GM19193 (cell line): ENCODE measurements at regions not wholly inside any gene's neighbourhood (a gene's known extent, or its start where the extent isn't known, plus 50 kb on each side); places are given as distances from the start of the nearest gene placed in this dataset.

Experiments
- POLR2A ChIP-seq: IDR thresholded peaks from 4 replicates; pipeline ENCODE4 v1.6.1; 2011; ENCODE audit not compliant: insufficient read depth, insufficient read length; ENCODE audit errors: extremely low read depth

DNA sequence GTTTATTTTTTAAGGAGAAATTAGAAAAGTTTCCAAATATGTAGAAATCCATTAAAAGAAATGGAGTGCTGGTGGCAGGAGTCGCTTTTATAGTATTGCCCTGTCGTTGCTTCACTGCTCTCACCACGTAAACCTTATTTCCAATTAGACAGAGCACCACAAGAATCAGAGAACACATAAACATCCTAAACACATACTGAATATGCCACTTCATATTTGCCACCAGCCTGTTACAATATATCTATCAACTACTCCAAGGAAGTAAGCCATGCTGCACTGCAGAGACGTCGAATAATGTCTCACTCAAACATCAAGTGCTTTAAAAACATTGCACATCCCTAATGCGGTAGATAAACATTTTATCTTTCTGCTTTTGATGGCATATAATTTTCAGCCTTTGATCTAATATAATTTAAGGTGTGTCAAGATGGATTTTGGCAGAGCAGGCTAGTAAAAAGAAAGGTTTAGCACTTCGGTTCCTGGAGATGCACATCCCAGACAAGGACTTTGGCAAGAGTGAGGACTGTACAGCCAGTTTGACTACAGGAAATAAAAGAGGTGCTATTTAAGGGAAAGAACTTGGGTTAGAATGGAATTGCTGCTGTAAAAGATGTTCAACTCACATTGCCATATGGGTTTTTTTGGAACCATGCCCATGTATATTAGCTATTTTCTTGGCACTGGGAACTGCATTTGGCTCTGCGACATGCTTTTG, 932.3 kb downstream of the EFNB2 start:
- no peak for TF ChIP-seq POLR2A

GRCh38 chr13:105599477-105600037, 935.9 kb downstream of the EFNB2 start:
- TF ChIP-seq POLR2A: no peak

- no peak for TF ChIP-seq POLR2A
These were observed 936.9 kb downstream of the EFNB2 start for GRCh38 chr13:105598529-105598928.

DNA sequence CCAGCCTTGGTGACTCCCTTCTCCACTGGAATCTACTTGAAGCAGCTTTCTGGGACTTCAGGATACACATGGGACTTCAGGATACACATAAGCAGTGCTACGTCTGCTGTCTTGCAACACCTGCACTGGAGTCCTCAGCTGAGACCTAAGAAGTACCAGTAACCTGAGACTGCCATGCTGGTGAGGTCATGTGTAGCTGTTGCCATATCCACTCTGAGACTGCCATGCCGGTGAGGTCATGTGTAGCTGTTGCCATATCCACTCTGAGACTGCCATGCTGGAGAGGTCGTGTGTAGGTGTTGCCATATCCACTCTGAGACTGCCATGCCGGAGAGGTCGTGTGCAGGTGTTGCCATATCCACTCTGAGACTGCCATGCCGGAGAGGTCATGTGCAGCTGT, 937.9 kb downstream of the EFNB2 start:
- TF ChIP-seq POLR2A: no peak

- TF ChIP-seq POLR2A: no peak
These were observed 940.0 kb downstream of the EFNB2 start for GRCh38 chr13:105595471-105595870.

DNA sequence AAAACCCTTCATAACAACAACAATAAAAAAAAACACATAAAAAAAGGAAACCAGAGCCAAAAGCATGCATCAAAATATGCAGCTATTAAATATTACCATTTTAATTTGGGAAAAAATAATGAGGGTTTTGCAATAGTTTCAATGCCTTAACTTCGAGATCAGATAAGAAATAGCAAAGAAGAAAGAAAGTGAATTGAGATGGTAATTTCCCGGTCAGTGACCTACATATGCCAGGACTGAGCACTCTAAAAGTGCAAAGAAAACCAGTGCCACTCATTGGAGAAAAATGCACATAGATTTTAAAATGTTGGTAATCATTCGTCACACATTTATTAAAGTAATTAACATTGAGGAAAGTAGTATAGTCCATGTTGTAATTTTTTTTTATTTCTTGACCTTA, 944.2 kb downstream of the EFNB2 start:
- TF ChIP-seq POLR2A: no peak

GRCh38 chr13:105587786-105588185, 947.7 kb downstream of the EFNB2 start:
- TF ChIP-seq POLR2A: no peak

GRCh38 chr13:105579821-105580710, 955.4 kb downstream of the EFNB2 start:
- no peak for TF ChIP-seq POLR2A

DNA sequence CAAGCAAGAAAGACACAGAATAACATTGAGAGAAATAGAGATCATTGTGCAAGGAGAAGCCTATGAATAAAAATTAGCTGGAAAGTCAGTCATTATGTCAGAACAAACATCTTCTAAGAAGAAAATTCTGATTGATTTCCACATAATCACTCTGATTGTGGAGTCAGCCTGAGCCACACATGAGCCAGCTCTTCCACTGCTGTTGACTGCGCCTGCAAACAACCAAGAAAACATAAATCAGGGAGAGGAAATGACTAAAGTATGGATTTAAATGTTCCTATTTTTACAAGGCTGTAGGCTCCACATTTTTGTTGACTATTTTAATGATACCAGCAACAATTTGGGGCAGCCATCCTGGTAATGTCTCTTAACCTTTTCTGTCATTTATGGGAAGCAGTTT, 962.3 kb downstream of the EFNB2 start:
- no peak for TF ChIP-seq POLR2A

GRCh38 chr13:105572401-105572800, 963.1 kb downstream of the EFNB2 start:
- no peak for TF ChIP-seq POLR2A

- TF ChIP-seq POLR2A: no peak
These were observed 965.6 kb downstream of the EFNB2 start for GRCh38 chr13:105569816-105570215.

- TF ChIP-seq POLR2A: no peak
These were observed 967.4 kb downstream of the EFNB2 start for GRCh38 chr13:105567951-105568525.

GRCh38 chr13:105565136-105565727, 970.2 kb downstream of the EFNB2 start:
- TF ChIP-seq POLR2A: no peak

GRCh38 chr13:105552078-105552477, 983.4 kb downstream of the EFNB2 start:
- TF ChIP-seq POLR2A: no peak

DNA sequence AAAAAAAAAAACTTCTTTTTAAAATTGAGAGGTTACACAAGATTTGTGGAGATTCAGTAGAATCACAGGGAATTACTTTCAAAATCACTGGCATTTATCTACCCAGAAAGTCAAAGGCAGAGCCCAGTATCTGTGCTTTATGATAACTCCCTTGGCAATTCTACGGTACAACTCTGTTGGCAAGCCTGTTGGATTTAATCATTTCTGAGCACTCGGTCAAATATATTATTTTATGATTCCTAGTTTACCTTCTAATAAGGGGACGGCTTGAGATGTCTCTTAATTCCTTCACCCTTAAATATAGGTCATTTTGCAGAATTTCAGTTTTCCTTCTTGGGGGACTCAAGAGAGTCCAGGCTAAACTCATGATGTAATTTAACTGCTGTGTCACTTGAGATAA, 987.6 kb downstream of the EFNB2 start:
- no peak for TF ChIP-seq POLR2A
